ENCODE measurements at regions not wholly inside any gene's neighbourhood (a gene's known extent, or its start where the extent isn't known, plus 50 kb on each side); places are given as distances from the start of the nearest gene placed in this dataset.

GRCh38 chr2:83143946-83144345 lies 1315.1 kb downstream of the SUCLG1 start:
- WGBS (ENCODE audit: missing lambda C conversion rate), result 24% methylated on average over 1 of the region's 1 CpG
- Histone ChIP-seq H3K4me1 (no peaks in the 10 kb centered on the region), H3K27ac (no peak overlapping the region), H3K4me3 (no peak overlapping the region), H3K9me3 (peaks cover 5% of the 10 kb centered on the region; the same call in 2 of the 3 replicates), H3K4me2 (no peak overlapping the region)
- TF ChIP-seq FOSL2 (IDR thresholded peaks at IDR 0.05), result no peak
- TF ChIP-seq FOSL2 (CRISPR knock-in tag; IDR thresholded peaks at IDR 0.05), result no peak
- POLR2A ChIA-PET, result no interaction called here
- no peak for DNase-seq (ENCODE audit: low read depth in 1 of 2, low spot score in 1 of 2)
- FAIRE-seq, result no peak
- no peak for ATAC-seq
- CTCF ChIA-PET, result no interaction called here

- FAIRE-seq, result no peak
- H3K4me1 ChIP-seq, result no peaks in the 10 kb centered on the region
- no peak for DNase-seq (ENCODE audit: low read depth in 1 of 2, low spot score in 1 of 2)
- H3K9me3 ChIP-seq, result peaks cover 5% of the 10 kb centered on the region; the same call in 1 of the 3 replicates
- POLR2A ChIA-PET, result no interaction called here
- no peak overlapping the region for H3K4me3 ChIP-seq
- CTCF ChIA-PET, result no interaction called here
- ATAC-seq, result no peak
- H3K27ac ChIP-seq, result no peak overlapping the region
- no peak overlapping the region for H3K4me2 ChIP-seq
- TF ChIP-seq RAD21 (conservative IDR thresholded peaks at IDR 0.05 in 1 of 2, IDR thresholded peaks at IDR 0.05 in 1 of 2), result no peak
- no peak for TF ChIP-seq ATOH8 (CRISPR knock-in tag; IDR thresholded peaks at IDR 0.05; ENCODE audit: low read depth)
- TF ChIP-seq HEYL (CRISPR knock-in tag; IDR thresholded peaks at IDR 0.05), result no peak
- TF ChIP-seq BHLHE40 (IDR thresholded peaks at IDR 0.05; ENCODE audit: low read depth, low read length), result no peak
- TF ChIP-seq GATA3 (IDR thresholded peaks at IDR 0.05; ENCODE audit: borderline replicate concordance), result no peak
- peak; percentile 79 for TF ChIP-seq MAFK (IDR thresholded peaks at IDR 0.05; ENCODE audit: partially characterized antibody)
These were observed 1316.1 kb downstream of the SUCLG1 start for GRCh38 chr2:83142934-83143333.

GRCh38 chr2:83115606-83116005 lies 1343.5 kb downstream of the SUCLG1 start:
- ATAC-seq, result no peak
- H3K9me3 ChIP-seq, result peaks cover 13% of the 10 kb centered on the region; the same call in 1 of the 3 replicates
- ChIA-PET CTCF (no interaction called here), POLR2A (no interaction called here)
- no peak for DNase-seq (ENCODE audit: low read depth in 1 of 2, low spot score in 1 of 2)
- TF ChIP-seq TP53 (CRISPR knock-in tag; IDR thresholded peaks at IDR 0.05) (no peak), PHF8 (IDR thresholded peaks at IDR 0.05; ENCODE audit: borderline replicate concordance, low read depth) (no peak), FOSL2 (IDR thresholded peaks at IDR 0.05) (no peak), FOSL2 (CRISPR knock-in tag; IDR thresholded peaks at IDR 0.05) (peak; percentile 16; the same call in 1 of the 2 replicates), E2F6 (IDR thresholded peaks at IDR 0.05; ENCODE audit: borderline replicate concordance, low read depth) (no peak)
- H3K27ac ChIP-seq, result no peak overlapping the region
- WGBS (ENCODE audit: missing lambda C conversion rate), result 0% methylated on average over 1 of the region's 1 CpG
- H3K4me1 ChIP-seq, result no peaks in the 10 kb centered on the region
- H3K4me3 ChIP-seq, result no peak overlapping the region
- FAIRE-seq, result no peak
- H3K4me2 ChIP-seq, result no peak overlapping the region

- Histone ChIP-seq H3K27ac (no peak overlapping the region), H3K4me2 (no peak overlapping the region), H3K4me1 (no peaks in the 10 kb centered on the region), H3K9me3 (peaks cover 13% of the 10 kb centered on the region; the same call in 1 of the 3 replicates), H3K4me3 (no peak overlapping the region)
- DNase-seq (ENCODE audit: low read depth in 1 of 2, low spot score in 1 of 2) (no peak), FAIRE-seq (no peak), ATAC-seq (no peak)
- ChIA-PET CTCF (no interaction called here), POLR2A (no interaction called here)
- 0% methylated on average over 1 of the region's 1 CpG for WGBS (ENCODE audit: missing lambda C conversion rate)
- TF ChIP-seq JUN (IDR thresholded peaks at IDR 0.05) (no peak), REST (IDR thresholded peaks at IDR 0.05) (no peak), SREBF2 (IDR thresholded peaks at IDR 0.05) (no peak), BCL3 (IDR thresholded peaks at IDR 0.05) (no peak), JUNB (IDR thresholded peaks at IDR 0.05) (no peak), RAD21 (conservative IDR thresholded peaks at IDR 0.05 in 1 of 2, IDR thresholded peaks at IDR 0.05 in 1 of 2) (no peak), SMC3 (IDR thresholded peaks at IDR 0.05) (no peak), FOSB (CRISPR knock-in tag; IDR thresholded peaks at IDR 0.05) (no peak), CHD4 (IDR thresholded peaks at IDR 0.05; ENCODE audit: borderline replicate concordance) (no peak), POLR2A (IDR thresholded peaks at IDR 0.05; ENCODE audit: low read length) (no peak), GATA3 (IDR thresholded peaks at IDR 0.05; ENCODE audit: borderline replicate concordance) (no peak), ATOH8 (CRISPR knock-in tag; IDR thresholded peaks at IDR 0.05; ENCODE audit: low read depth) (no peak)
These were observed 1343.9 kb downstream of the SUCLG1 start for GRCh38 chr2:83115155-83115554.
